Liver (tissue), 3 donors: ENCODE measurements at regions not wholly inside any gene's neighbourhood (a gene's known extent, or its start where the extent isn't known, plus 50 kb on each side); places are given as distances from the start of the nearest gene placed in this dataset.

Experiments
- EGR1 ChIP-seq, 2 donors: IDR thresholded peaks; 2 replicates each; pipeline ENCODE4 v1.6.1; 2016 to 2018; ENCODE audit warnings: antibody characterized with exemption in 2 of 2, low read depth in 2 of 2
- FOXA1 ChIP-seq: IDR thresholded peaks from 2 replicates; pipeline ENCODE4 v1.6.1; 2016; ENCODE audit warnings: antibody characterized with exemption
- FOXA2 ChIP-seq: IDR thresholded peaks from 2 replicates; pipeline ENCODE4 v1.6.1; 2016; ENCODE audit warnings: antibody characterized with exemption
- GABPA ChIP-seq, 2 donors: IDR thresholded peaks in 1 of 2; conservative IDR thresholded peaks in 1 of 2; 2 replicates each; pipeline ENCODE4 v1.6.1; 2016; ENCODE audit warnings: antibody characterized with exemption in 2 of 2, mild to moderate bottlenecking in 1 of 2, moderate library complexity in 1 of 2
- HNF4A ChIP-seq, 2 donors: conservative IDR thresholded peaks; 2 replicates each; pipeline ENCODE4 v1.6.1; 2016; ENCODE audit warnings: antibody characterized with exemption in 2 of 2, mild to moderate bottlenecking in 2 of 2
- HNF4G ChIP-seq: IDR thresholded peaks from 2 replicates; pipeline ENCODE4 v1.6.1; 2016; ENCODE audit warnings: antibody characterized with exemption
- RXRA ChIP-seq, 2 donors: IDR thresholded peaks; 2 replicates each; pipeline ENCODE4 v1.6.1; 2017 to 2018; ENCODE audit warnings: antibody characterized with exemption in 2 of 2, mild to moderate bottlenecking in 1 of 2
- SP1 ChIP-seq: IDR thresholded peaks from 2 replicates; pipeline ENCODE4 v1.6.1; 2018; ENCODE audit warnings: antibody characterized with exemption, mild to moderate bottlenecking
- TAF1 ChIP-seq: conservative IDR thresholded peaks from 2 replicates; pipeline ENCODE4 v1.6.1; 2016; ENCODE audit warnings: antibody characterized with exemption, mild to moderate bottlenecking
- TF ChIP-seq, protein P1 (sequence below): fragments of 150-350 bp; IDR thresholded peaks from 2 replicates; pipeline ENCODE4 v1.5.1; 2017; ENCODE audit warnings: improper control_type of control experiment, low read depth, low read length; ENCODE audit not compliant: missing input control
- TF ChIP-seq, protein P2 (sequence below): IDR thresholded peaks from 2 replicates; pipeline ENCODE4 v1.6.1; 2016; ENCODE audit warnings: antibody characterized with exemption, mild to moderate bottlenecking
- TF ChIP-seq, protein P3 (sequence below): IDR thresholded peaks from 2 replicates; pipeline ENCODE4 v1.6.1; 2016; ENCODE audit warnings: antibody characterized with exemption
- TF ChIP-seq, protein P4 (sequence below): IDR thresholded peaks from 2 replicates; pipeline ENCODE4 v1.6.1; 2016; ENCODE audit warnings: antibody characterized with exemption
- TF ChIP-seq, protein P5 (sequence below): IDR thresholded peaks from 2 replicates; pipeline ENCODE4 v1.6.1; 2016; ENCODE audit warnings: antibody characterized with exemption
- donor health status: healthy.
- donor health status: healthy.

DNA sequence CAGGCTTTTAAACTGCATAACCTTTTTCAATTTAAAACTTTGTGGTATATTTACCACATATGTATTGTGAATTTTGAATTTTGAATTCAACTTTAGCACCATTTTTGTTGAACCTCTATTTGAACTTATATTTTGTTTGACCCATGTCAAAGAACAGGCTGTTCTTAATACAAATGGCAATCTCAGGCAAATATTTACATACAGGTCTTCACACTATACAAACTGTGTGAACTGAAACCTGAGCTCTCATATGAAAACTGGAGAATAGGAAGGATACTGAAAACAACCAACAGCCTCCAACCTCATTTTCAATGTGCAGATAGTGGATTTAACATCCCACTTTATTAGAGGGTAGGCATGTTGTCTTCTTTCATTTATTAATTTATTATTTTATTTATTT lies 491.8 kb downstream of the KCNJ3 start:
- TF ChIP-seq, protein P1, sequence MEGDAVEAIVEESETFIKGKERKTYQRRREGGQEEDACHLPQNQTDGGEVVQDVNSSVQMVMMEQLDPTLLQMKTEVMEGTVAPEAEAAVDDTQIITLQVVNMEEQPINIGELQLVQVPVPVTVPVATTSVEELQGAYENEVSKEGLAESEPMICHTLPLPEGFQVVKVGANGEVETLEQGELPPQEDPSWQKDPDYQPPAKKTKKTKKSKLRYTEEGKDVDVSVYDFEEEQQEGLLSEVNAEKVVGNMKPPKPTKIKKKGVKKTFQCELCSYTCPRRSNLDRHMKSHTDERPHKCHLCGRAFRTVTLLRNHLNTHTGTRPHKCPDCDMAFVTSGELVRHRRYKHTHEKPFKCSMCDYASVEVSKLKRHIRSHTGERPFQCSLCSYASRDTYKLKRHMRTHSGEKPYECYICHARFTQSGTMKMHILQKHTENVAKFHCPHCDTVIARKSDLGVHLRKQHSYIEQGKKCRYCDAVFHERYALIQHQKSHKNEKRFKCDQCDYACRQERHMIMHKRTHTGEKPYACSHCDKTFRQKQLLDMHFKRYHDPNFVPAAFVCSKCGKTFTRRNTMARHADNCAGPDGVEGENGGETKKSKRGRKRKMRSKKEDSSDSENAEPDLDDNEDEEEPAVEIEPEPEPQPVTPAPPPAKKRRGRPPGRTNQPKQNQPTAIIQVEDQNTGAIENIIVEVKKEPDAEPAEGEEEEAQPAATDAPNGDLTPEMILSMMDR = no peak
- TF ChIP-seq EGR1 (IDR thresholded peaks at IDR 0.05; ENCODE audit: low read depth in 2 of 2) (no peak), GABPA (IDR thresholded peaks at IDR 0.05 in 1 of 2, conservative IDR thresholded peaks at IDR 0.05 in 1 of 2) (no peak), HNF4G (no peak), FOXA2 (no peak), SP1 (no peak), FOXA1 (no peak), TAF1 (no peak), RXRA (IDR thresholded peaks at IDR 0.05) (no peak), HNF4A (conservative IDR thresholded peaks at IDR 0.05) (no peak)
- TF ChIP-seq, protein P2, sequence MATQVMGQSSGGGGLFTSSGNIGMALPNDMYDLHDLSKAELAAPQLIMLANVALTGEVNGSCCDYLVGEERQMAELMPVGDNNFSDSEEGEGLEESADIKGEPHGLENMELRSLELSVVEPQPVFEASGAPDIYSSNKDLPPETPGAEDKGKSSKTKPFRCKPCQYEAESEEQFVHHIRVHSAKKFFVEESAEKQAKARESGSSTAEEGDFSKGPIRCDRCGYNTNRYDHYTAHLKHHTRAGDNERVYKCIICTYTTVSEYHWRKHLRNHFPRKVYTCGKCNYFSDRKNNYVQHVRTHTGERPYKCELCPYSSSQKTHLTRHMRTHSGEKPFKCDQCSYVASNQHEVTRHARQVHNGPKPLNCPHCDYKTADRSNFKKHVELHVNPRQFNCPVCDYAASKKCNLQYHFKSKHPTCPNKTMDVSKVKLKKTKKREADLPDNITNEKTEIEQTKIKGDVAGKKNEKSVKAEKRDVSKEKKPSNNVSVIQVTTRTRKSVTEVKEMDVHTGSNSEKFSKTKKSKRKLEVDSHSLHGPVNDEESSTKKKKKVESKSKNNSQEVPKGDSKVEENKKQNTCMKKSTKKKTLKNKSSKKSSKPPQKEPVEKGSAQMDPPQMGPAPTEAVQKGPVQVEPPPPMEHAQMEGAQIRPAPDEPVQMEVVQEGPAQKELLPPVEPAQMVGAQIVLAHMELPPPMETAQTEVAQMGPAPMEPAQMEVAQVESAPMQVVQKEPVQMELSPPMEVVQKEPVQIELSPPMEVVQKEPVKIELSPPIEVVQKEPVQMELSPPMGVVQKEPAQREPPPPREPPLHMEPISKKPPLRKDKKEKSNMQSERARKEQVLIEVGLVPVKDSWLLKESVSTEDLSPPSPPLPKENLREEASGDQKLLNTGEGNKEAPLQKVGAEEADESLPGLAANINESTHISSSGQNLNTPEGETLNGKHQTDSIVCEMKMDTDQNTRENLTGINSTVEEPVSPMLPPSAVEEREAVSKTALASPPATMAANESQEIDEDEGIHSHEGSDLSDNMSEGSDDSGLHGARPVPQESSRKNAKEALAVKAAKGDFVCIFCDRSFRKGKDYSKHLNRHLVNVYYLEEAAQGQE = no peak
- TF ChIP-seq, protein P3, sequence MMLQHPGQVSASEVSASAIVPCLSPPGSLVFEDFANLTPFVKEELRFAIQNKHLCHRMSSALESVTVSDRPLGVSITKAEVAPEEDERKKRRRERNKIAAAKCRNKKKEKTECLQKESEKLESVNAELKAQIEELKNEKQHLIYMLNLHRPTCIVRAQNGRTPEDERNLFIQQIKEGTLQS = no peak
- TF ChIP-seq, protein P4, sequence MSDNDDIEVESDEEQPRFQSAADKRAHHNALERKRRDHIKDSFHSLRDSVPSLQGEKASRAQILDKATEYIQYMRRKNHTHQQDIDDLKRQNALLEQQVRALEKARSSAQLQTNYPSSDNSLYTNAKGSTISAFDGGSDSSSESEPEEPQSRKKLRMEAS = no peak
- TF ChIP-seq, protein P5, sequence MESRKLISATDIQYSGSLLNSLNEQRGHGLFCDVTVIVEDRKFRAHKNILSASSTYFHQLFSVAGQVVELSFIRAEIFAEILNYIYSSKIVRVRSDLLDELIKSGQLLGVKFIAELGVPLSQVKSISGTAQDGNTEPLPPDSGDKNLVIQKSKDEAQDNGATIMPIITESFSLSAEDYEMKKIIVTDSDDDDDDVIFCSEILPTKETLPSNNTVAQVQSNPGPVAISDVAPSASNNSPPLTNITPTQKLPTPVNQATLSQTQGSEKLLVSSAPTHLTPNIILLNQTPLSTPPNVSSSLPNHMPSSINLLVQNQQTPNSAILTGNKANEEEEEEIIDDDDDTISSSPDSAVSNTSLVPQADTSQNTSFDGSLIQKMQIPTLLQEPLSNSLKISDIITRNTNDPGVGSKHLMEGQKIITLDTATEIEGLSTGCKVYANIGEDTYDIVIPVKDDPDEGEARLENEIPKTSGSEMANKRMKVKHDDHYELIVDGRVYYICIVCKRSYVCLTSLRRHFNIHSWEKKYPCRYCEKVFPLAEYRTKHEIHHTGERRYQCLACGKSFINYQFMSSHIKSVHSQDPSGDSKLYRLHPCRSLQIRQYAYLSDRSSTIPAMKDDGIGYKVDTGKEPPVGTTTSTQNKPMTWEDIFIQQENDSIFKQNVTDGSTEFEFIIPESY = no peak
